ENCODE measurements at regions not wholly inside any gene's neighbourhood (a gene's known extent, or its start where the extent isn't known, plus 50 kb on each side); places are given as distances from the start of the nearest gene placed in this dataset.

GRCh38 chr5:52728224-52728623 is 59.5 kb upstream of the ITGA1 start:
- no peak for TF ChIP-seq CTCF (IDR thresholded peaks at IDR 0.05)
- no peak for TF ChIP-seq POLR2A (IDR thresholded peaks at IDR 0.05)

Data from uterus (tissue), 2 donors.